ENCODE measurements at regions not wholly inside any gene's neighbourhood (a gene's known extent, or its start where the extent isn't known, plus 50 kb on each side); places are given as distances from the start of the nearest gene placed in this dataset.

GRCh38 chr6:10266462-10266861 lies 148.4 kb downstream of the TFAP2A start:
- Histone ChIP-seq H3K4me2 (ENCODE audit: low read depth, low read length) (no peak overlapping the region), H3K9me3 (ENCODE audit: low read length) (no peaks in the 10 kb centered on the region), H3K36me3 (replicated peaks in 1 of 2; ENCODE audit: control insufficient read depth in 1 of 2, insufficient read depth in 2 of 2, low read length in 2 of 2) (no peaks in the 10 kb centered on the region), H3K9ac (ENCODE audit: insufficient read depth, low read depth, low read length) (no peak overlapping the region), H4K20me1 (ENCODE audit: insufficient read depth, low read length) (no peaks in the 10 kb centered on the region), H3K4me3 (replicated peaks in 1 of 3; ENCODE audit: insufficient read depth in 1 of 3, low read depth in 2 of 3, low read length in 3 of 3) (no peak overlapping the region), H2AFZ (ENCODE audit: low read length) (no peak overlapping the region), H3K27me3 (ENCODE audit: control insufficient read depth in 1 of 2, insufficient read depth in 2 of 2, low read length in 2 of 2) (peaks cover 0 to 14% of the 10 kb centered on the region in 2 experiments; a peak in 2 of 5 replicates), H3K27ac (ENCODE audit: extremely low read length, insufficient read depth, low read length) (no peak overlapping the region), H3K79me2 (ENCODE audit: insufficient read depth, low read length) (no peaks in the 10 kb centered on the region), H3K4me1 (ENCODE audit: insufficient read depth, low read length) (no peaks in the 10 kb centered on the region)
- ChIA-PET POLR2A (no interaction called here), CTCF (ENCODE audit: low intra/inter-chr PET ratio, low total read pairs) (no interaction called here)
- no TSS peak for BruUV-seq (replicated peaks)
- WGBS (ENCODE audit: low lambda C conversion rate): 5% methylated on average over 4 of the region's 4 CpGs
- TF ChIP-seq KLF11 (CRISPR knock-in tag; IDR thresholded peaks at IDR 0.05) (no peak), ZNF10 (CRISPR knock-in tag; IDR thresholded peaks at IDR 0.05; ENCODE audit: borderline replicate concordance, low read depth) (no peak), ZBTB8A (CRISPR knock-in tag; IDR thresholded peaks at IDR 0.05; ENCODE audit: borderline replicate concordance, low read depth) (no peak), ZNF512 (CRISPR knock-in tag; IDR thresholded peaks at IDR 0.05) (0 out of 2 replicates have a peak, but pooled peaks have one; percentile 24), SOX5 (CRISPR knock-in tag; IDR thresholded peaks at IDR 0.05; ENCODE audit: borderline replicate concordance) (no peak), GABPB1 (CRISPR knock-in tag; IDR thresholded peaks at IDR 0.05) (no peak), ZBTB14 (CRISPR knock-in tag; IDR thresholded peaks at IDR 0.05) (no peak), MXI1 (IDR thresholded peaks at IDR 0.05; ENCODE audit: borderline replicate concordance, low read depth, low read length) (no peak), MTF1 (CRISPR knock-in tag; IDR thresholded peaks at IDR 0.05) (no peak)
- DNase-seq (ENCODE audit: low spot score) (no peak), FAIRE-seq (no peak), ATAC-seq (no peak)
- in situ Hi-C loops (cut with HindIII; ENCODE audit: extremely low pct_ligation_motif_present, low pct_unique_long_range_greater_than_20kb): no loop called here
- intact Hi-C loops (cut with micrococcal nuclease; ENCODE audit: unreplicated experiment): no loop called here

All from HepG2 (cell line).